Activated CD4-positive, alpha-beta T cell treated with anti-CD3 and anti-CD28 coated beads, Interleukin-2, amount 50 U/mL, for 24 hours (primary cell): ENCODE measurements at regions not wholly inside any gene's neighbourhood (a gene's known extent, or its start where the extent isn't known, plus 50 kb on each side); places are given as distances from the start of the nearest gene placed in this dataset.
"Not testable (repeated sequence)": the region's sequence is repeated elsewhere in the genome, so short reads cannot be mapped to it uniquely, and the experiment has no call there.

Experiments used
- DNase-seq, 2 donors: peaks; one replicate each; pipeline ENCODE4 v3.0.0-alpha.2; 2020; ENCODE audit warnings: low read depth in 1 of 2, low spot score in 1 of 2

GRCh38 chr5:126054577-126055347, 368.4 kb upstream of the GRAMD2B start:
- DNase-seq, result no peak

GRCh38 chr5:126055348-126055729, 367.9 kb upstream of the GRAMD2B start:
- no peak for DNase-seq

GRCh38 chr5:126056352-126056751, 366.9 kb upstream of the GRAMD2B start:
- DNase-seq, result no peak

GRCh38 chr5:126056851-126057622, 366.2 kb upstream of the GRAMD2B start:
- no peak for DNase-seq

GRCh38 chr5:126058392-126058791, 364.8 kb upstream of the GRAMD2B start:
- not testable (repeated sequence) for DNase-seq

GRCh38 chr5:126062398-126063221, 360.6 kb upstream of the GRAMD2B start:
- no peak for DNase-seq

DNA sequence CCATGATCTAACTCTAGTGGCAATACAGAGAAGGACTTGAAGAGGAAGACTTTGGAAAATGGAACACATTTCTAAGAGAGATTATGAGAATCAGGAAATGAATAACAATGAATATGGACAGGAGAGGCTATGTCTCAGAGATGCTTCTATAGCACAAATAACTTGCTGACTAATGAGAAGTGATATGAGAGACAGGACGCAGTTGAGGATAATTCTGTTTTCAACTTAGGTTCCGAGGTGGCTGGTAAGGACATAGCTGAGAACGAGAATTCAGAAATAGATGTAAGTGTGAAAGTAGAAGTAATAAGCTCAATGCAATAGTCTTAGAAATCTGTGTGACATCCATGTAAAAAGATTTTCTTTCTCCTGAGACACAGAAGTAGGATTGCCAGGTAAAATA, 358.1 kb upstream of the GRAMD2B start:
- DNase-seq, result no peak

DNA sequence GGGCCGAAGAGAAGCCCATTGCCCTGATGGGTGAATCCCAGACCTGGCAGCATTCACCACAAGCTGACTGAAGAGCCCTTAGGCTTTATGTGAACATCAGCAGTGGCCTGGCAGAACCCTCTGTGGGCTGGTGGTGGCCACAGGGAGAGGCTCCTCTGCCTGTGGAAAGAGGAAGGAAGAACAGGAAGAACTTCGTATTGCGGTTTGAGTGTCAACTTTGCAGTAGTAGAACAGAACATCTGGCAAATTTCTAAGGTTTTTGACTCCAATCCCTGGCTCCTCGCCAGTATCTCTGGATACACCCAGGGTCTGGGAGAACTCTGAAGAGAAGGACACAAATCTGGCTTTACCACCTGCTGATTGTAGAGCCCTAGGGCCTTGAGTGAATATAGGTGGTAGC, 356.4 kb upstream of the GRAMD2B start:
- DNase-seq, result no peak

- DNase-seq, result no peak
Observed at GRCh38 chr5:126067404-126067803, 355.8 kb upstream of the GRAMD2B start.

GRCh38 chr5:126069329-126069728, 353.9 kb upstream of the GRAMD2B start:
- DNase-seq, result no peak

DNA sequence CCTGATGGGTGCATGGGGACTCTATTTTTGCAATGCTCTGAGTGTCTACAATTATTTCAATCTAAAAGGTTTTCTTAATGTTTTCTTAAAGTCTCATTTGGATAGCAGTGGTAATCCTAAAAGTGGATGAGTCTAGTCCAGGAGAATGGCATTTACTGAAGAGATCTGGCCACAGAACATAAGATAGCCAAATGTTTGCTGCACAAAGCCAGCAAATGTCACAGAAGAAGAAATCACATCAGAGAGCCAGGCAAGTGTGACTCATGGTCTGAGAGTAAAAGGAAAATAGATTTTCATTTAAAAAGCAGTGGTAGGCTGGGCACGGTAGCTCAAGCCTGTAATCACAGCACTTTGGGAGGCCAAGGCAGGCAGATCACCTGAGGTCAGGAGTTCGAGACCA, 352.7 kb upstream of the GRAMD2B start:
- no peak for DNase-seq

DNA sequence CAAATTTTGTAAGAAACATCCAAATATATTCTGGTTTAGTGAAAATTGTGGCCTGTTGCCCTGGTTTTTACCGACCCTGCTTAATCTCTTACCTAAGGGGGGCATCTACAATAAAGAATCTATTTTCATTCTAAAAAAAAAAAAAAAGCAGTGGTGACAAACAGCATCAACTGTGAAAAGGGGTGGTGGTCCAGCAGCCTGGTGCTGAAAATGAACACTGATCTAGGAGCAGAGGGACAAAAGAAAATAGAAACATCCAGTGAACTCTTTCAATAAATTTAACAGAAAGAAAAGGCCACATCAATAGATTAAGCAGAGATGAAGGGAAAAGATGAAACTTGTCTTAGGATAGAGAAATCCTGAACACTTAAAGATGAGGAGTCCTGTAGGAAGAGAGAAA, 348.7 kb upstream of the GRAMD2B start:
- no peak for DNase-seq

- no peak for DNase-seq
Observed at GRCh38 chr5:126079266-126079665, 343.9 kb upstream of the GRAMD2B start.

DNA sequence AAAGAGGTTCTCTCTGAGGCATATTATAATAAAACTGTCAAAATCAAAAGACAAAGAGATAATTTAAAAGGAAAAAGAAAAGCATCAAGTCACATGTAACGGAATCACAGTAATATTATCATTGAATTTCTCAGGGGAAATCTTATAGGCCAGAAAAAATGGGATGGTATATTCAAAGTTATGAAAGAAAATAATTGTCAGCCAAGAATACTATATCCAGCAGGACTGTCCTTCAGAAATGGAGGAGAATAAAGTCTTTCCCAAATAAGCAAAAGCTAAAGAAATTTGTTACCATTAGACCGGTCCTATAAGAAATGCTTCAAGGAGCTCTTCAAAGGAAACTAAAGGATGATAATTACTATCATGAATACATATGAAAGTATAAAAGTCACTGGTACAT, 342.0 kb upstream of the GRAMD2B start:
- no peak for DNase-seq

DNA sequence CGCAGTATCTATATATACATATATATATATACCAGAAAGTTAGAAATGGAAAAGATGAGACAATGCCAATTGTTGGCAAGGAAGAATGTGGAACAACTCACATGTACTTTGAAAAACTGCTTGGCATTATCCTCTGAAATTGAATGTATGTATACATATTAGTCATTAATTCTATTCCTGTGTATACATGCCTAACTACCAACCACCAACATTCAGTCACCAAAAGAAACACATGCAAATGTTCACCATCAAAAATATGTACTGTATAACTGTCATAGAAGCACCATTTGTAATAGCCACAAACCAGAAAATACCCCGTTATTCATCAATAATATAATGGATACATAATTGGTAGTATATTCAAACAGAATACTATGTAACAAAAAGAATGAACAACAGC, 330.2 kb upstream of the GRAMD2B start:
- DNase-seq, result no peak

- DNase-seq, result no peak
Observed at GRCh38 chr5:126093718-126094117, 329.5 kb upstream of the GRAMD2B start.

- no peak for DNase-seq
Observed at GRCh38 chr5:126094991-126095390, 328.2 kb upstream of the GRAMD2B start.

- DNase-seq, result no peak
Observed at GRCh38 chr5:126096442-126097006, 326.7 kb upstream of the GRAMD2B start.

- DNase-seq, result no peak
Observed at GRCh38 chr5:126097876-126098275, 325.3 kb upstream of the GRAMD2B start.

DNA sequence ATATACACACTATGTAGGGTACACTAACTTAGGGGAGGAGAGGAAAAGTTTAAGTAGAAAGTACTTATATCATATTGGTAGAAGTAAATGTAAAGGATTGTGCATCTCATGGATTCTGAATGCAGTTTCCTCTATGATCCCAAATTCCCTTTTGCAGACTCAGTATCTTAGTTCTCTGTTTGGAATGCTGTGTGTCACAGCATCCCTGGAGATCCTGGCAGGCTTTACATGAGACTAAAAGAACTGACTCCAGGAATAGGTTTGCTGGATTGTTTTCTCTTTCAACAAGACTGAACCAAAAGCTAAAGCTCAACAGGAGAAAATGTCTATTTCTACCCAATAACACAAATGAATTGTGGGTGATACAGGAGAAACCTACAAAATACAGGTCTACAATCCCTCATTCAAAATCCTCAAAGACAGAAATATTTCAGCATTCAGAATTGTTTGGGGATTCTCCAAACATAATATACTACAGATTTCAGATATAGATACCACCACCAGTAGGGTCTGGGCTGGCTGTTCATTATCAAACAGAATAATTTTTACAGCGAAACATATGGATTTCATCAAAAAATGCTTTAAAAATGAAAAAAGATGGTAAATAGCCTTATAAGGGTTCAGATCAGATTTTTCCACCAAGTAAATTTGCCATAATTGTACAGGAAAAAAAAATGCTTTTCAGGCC, 324.7 kb upstream of the GRAMD2B start:
- DNase-seq, result no peak

DNA sequence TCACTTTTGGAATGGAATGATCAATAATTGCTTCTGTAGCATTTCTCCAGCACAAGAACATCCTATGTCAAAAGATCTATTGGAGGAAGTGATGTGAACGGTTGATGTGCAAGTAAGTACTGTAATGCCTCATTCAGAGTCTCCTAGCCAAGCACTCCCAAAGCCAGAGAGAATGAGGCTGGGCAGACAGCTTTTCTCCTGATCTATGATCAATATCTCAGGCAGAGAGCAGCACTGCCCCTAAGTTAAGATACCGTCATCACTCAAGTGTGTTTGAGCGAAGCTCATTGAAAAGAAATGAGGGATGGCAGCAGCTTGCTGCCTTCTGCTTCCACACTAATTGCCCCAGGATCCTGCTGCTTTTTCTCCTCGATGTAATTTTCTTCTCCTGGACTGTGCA, 324.1 kb upstream of the GRAMD2B start:
- DNase-seq, result no peak
